ENCODE measurements at regions not wholly inside any gene's neighbourhood (a gene's known extent, or its start where the extent isn't known, plus 50 kb on each side); places are given as distances from the start of the nearest gene placed in this dataset.

GRCh38 chr13:58048670-58049069, 417.1 kb downstream of the PCDH17 start:
- no peak for DNase-seq (ENCODE audit: low spot score)

GRCh38 chr13:58051396-58051795, 419.9 kb downstream of the PCDH17 start:
- no peak for DNase-seq (ENCODE audit: low spot score)

GRCh38 chr13:58051807-58052375, 420.3 kb downstream of the PCDH17 start:
- DNase-seq (ENCODE audit: low spot score), result no peak

GRCh38 chr13:58056426-58056825, 424.9 kb downstream of the PCDH17 start:
- DNase-seq (ENCODE audit: low spot score), result no peak

- no peak for DNase-seq (ENCODE audit: low spot score)
These were observed 428.1 kb downstream of the PCDH17 start for GRCh38 chr13:58059624-58060023.

- no peak for DNase-seq (ENCODE audit: low spot score)
These were observed 449.3 kb downstream of the PCDH17 start for GRCh38 chr13:58080806-58081205.

- no peak for DNase-seq (ENCODE audit: low spot score)
These were observed 449.8 kb downstream of the PCDH17 start for GRCh38 chr13:58081301-58081820.

- DNase-seq (ENCODE audit: low spot score), result no peak
These were observed 451.5 kb downstream of the PCDH17 start for GRCh38 chr13:58083064-58083463.

GRCh38 chr13:58085274-58085673, 453.7 kb downstream of the PCDH17 start:
- no peak for DNase-seq (ENCODE audit: low spot score)

GRCh38 chr13:58085819-58086218, 454.3 kb downstream of the PCDH17 start:
- DNase-seq (ENCODE audit: low spot score), result no peak

GRCh38 chr13:58087566-58087965, 456.0 kb downstream of the PCDH17 start:
- no peak for DNase-seq (ENCODE audit: low spot score)

- DNase-seq (ENCODE audit: low spot score), result no peak
These were observed 461.9 kb downstream of the PCDH17 start for GRCh38 chr13:58093394-58093793.

- DNase-seq (ENCODE audit: low spot score), result no peak
These were observed 466.3 kb downstream of the PCDH17 start for GRCh38 chr13:58097831-58098230.

- DNase-seq (ENCODE audit: low spot score), result no peak
These were observed 487.8 kb downstream of the PCDH17 start for GRCh38 chr13:58119351-58119750.

- no peak for DNase-seq (ENCODE audit: low spot score)
These were observed 488.3 kb downstream of the PCDH17 start for GRCh38 chr13:58119804-58120203.

- DNase-seq (ENCODE audit: low spot score), result no peak
These were observed 495.0 kb downstream of the PCDH17 start for GRCh38 chr13:58126496-58126895.

- no peak for DNase-seq (ENCODE audit: low spot score)
These were observed 502.5 kb downstream of the PCDH17 start for GRCh38 chr13:58134012-58134411.

GRCh38 chr13:58134525-58134924, 503.0 kb downstream of the PCDH17 start:
- DNase-seq (ENCODE audit: low spot score), result no peak

GRCh38 chr13:58142952-58143351, 511.4 kb downstream of the PCDH17 start:
- DNase-seq (ENCODE audit: low spot score), result no peak

GRCh38 chr13:58144616-58145015, 513.1 kb downstream of the PCDH17 start:
- no peak for DNase-seq (ENCODE audit: low spot score)

- no peak for DNase-seq (ENCODE audit: low spot score)
These were observed 519.9 kb downstream of the PCDH17 start for GRCh38 chr13:58151452-58151851.

- DNase-seq (ENCODE audit: low spot score), result no peak
These were observed 529.4 kb downstream of the PCDH17 start for GRCh38 chr13:58160980-58161379.

- DNase-seq (ENCODE audit: low spot score), result no peak
These were observed 534.1 kb downstream of the PCDH17 start for GRCh38 chr13:58165617-58166016.

- DNase-seq (ENCODE audit: low spot score), result no peak
These were observed 549.6 kb downstream of the PCDH17 start for GRCh38 chr13:58181111-58181510.

Data from ureter (tissue), 1 donor.